GM12874 (cell line): ENCODE measurements at regions not wholly inside any gene's neighbourhood (a gene's known extent, or its start where the extent isn't known, plus 50 kb on each side); places are given as distances from the start of the nearest gene placed in this dataset.

ENCODE experiments used
- TF ChIP-seq, protein P1 (sequence below): IDR thresholded peaks from 2 replicates; pipeline ENCODE4 v1.5.1; 2011; ENCODE audit warnings: low read depth, mild to moderate bottlenecking, control low read depth, low read length, moderate library complexity; ENCODE audit not compliant: insufficient read depth

DNA sequence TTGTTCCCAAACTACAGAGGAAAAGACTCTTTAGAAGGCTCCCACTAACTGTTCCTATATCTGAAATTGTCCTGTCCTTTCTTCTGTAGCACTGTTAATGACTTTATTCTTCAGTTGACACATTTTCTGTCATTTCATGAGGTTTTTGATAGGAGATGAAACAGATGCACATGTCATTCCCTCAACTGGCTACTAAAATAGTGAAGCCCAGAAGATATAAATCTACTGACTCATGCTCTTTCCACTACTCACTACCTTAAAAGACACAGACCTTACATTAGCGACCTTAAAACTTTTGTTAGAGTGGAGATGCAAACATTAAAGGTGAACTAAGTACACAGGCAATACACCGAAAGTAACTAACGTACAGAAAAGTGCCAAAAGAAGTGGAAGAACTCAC is 59.5 kb upstream of the ANKS1B start:
- TF ChIP-seq, protein P1, sequence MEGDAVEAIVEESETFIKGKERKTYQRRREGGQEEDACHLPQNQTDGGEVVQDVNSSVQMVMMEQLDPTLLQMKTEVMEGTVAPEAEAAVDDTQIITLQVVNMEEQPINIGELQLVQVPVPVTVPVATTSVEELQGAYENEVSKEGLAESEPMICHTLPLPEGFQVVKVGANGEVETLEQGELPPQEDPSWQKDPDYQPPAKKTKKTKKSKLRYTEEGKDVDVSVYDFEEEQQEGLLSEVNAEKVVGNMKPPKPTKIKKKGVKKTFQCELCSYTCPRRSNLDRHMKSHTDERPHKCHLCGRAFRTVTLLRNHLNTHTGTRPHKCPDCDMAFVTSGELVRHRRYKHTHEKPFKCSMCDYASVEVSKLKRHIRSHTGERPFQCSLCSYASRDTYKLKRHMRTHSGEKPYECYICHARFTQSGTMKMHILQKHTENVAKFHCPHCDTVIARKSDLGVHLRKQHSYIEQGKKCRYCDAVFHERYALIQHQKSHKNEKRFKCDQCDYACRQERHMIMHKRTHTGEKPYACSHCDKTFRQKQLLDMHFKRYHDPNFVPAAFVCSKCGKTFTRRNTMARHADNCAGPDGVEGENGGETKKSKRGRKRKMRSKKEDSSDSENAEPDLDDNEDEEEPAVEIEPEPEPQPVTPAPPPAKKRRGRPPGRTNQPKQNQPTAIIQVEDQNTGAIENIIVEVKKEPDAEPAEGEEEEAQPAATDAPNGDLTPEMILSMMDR: no peak

DNA sequence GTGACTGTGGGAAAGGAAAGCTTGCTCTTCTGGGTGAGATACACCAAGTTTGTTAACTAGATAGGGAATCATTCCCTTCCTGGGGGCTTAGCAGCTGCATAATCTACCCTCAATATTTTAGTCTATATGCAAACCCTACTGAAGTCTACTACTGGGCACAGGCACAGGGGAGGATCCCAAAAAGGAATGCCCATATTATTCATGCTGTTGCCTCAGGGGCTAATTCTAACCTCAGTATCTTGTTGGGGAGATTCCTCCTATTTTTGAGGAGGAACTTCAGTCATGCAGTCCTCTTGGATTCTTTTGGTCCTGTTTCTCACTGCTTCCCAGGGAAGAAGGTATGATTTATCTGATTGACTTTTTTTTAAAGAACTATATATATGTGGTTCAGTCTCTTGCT is 58.9 kb upstream of the ANKS1B start:
- TF ChIP-seq, protein P1: no peak
